ENCODE measurements at regions not wholly inside any gene's neighbourhood (a gene's known extent, or its start where the extent isn't known, plus 50 kb on each side); places are given as distances from the start of the nearest gene placed in this dataset.
A peak's percentile ranks its signal among the peaks of the same experiment; 100 is the strongest.
"Not testable (repeated sequence)": the region's sequence is repeated elsewhere in the genome, so short reads cannot be mapped to it uniquely, and the experiment has no call there.

DNA sequence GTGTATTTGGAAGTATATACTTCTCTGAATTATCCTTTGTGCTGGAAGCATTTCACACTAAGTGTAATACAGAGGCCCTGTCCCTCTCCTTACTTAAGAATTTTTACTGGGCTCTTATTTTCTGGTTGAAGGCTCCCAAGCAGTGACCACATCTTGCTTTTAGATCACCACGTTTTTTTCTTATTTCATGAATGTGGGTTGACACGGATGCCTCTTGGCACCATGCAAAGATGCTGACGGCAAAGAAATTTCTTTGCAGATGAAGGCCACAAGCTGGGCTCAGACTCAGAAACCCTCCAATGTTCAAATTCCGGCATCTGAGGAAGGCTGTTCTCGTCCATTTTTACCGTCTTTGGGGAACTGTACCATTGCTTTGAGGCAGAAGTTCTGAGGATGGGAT lies 168.5 kb downstream of the HMHB1 start:
- no peaks in the 10 kb centered on the region for H3K27me3 ChIP-seq (replicated peaks; ENCODE audit: control insufficient read depth, insufficient read depth, low read length)
- no peak overlapping the region for H3K9ac ChIP-seq (ENCODE audit: low read length)
- no peaks in the 10 kb centered on the region for H3K9me3 ChIP-seq (ENCODE audit: control insufficient read depth, low read length)
- H3K4me3 ChIP-seq (ENCODE audit: low read length), result no peak overlapping the region
- DNase-seq (ENCODE audit: low read depth), result no peak
- H3K4me1 ChIP-seq (ENCODE audit: control insufficient read depth, insufficient read depth, low read length), result peaks cover 10% of the 10 kb centered on the region
- no peaks in the 10 kb centered on the region for H3K36me3 ChIP-seq (ENCODE audit: control insufficient read depth, insufficient read depth, low read length, severe bottlenecking)

DNA sequence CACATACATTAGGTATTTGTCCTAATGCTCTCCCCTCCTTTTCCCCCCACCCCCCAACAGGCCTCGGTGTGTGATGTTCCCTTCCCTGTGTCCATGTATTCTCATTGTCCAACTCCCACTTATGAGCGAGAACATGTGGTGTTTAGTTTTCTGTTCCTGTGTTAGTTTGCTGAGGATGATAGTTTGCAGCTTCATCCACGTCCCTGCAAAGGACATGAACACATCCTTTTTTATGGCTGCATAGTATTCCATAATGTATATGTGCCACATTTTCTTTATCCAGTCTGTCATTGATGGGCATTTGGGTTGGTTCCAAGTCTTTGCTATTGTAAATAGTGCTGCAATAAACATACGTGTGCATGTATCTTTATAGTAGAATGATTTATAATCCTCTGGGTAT lies 171.0 kb downstream of the HMHB1 start:
- not testable (repeated sequence) for H3K27me3 ChIP-seq (replicated peaks; ENCODE audit: control insufficient read depth, insufficient read depth, low read length); H3K9ac ChIP-seq (ENCODE audit: low read length); DNase-seq (ENCODE audit: low read depth); H3K9me3 ChIP-seq (ENCODE audit: control insufficient read depth, low read length); H3K4me3 ChIP-seq (ENCODE audit: low read length); H3K36me3 ChIP-seq (ENCODE audit: control insufficient read depth, insufficient read depth, low read length, severe bottlenecking)
- peaks cover 30% of the 10 kb centered on the region for H3K4me1 ChIP-seq (ENCODE audit: control insufficient read depth, insufficient read depth, low read length)

DNA sequence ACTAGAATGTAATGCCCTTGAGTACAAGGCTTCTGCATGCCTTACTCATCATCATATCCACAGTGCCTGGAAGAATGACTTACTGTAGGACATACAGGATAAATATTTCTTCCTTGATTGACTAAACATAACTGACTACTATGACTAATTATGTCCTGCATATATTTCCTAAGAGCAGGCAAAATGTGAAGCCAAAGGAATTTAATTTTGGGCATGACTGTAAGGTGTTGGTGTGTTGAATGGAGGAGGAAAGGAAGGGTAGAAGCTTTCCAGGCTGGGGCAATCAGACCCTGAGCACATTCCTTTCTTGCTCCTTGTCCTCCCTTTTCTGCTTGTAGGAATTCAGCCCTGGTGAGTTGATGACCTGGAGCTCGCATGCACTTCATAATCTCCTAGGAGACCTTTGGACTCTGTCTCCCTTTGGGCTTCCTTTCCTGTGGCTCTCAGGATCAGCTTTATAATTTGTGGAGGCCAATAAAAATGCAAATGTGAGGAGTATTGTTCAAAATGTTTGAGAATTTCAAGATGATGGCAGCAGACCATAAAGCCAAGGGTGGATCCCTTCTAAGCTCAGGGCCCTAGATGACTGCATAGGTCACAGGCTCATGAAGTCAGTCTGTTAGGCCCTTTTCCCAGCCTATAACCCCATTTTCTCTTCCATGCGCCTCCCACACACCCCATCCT lies 174.0 kb downstream of the HMHB1 start:
- Histone ChIP-seq H3K27me3 (replicated peaks; ENCODE audit: control insufficient read depth, insufficient read depth, low read length) (no peaks in the 10 kb centered on the region), H3K9ac (ENCODE audit: low read length) (peak overlapping the region; percentile 71), H3K9me3 (ENCODE audit: control insufficient read depth, low read length) (no peaks in the 10 kb centered on the region), H3K4me3 (ENCODE audit: low read length) (peak overlapping the region; percentile 48), H3K4me1 (ENCODE audit: control insufficient read depth, insufficient read depth, low read length) (peaks cover 30% of the 10 kb centered on the region), H3K36me3 (ENCODE audit: control insufficient read depth, insufficient read depth, low read length, severe bottlenecking) (no peaks in the 10 kb centered on the region)
- DNase-seq (ENCODE audit: low read depth), result peak; percentile 54

DNA sequence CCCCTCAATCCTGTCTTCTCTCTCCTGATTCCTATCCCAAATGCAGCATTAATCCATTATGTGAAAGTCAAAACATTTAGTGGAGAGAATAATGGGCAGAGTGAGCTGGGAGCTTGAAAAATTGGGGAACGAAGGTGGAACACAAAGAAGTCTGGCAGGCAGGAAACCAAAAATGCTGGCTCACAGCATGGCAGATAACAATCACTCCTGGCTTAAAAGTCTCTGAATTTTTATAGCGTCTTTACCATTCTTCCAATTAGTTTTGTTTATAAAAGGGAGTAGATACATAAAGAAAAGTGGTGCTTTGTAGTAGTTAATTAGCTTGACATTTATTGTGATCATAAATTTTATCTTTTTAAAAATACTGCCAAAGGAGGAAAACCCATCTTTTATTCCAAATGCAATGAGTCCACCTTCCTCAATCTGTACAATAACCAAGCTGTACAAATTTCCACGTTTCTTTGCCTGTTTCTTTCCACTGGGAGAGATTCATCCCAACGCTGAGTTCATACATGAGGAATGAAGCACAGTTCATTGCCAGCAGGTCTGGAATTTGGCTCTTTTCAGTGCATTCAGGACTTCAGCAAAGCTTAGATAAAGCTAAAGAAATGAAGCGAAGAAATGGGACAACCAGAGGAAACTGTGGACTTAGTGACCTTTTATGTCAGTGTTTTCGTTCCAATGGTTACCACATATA lies 174.7 kb downstream of the HMHB1 start:
- H3K4me3 ChIP-seq (ENCODE audit: low read length), result peak overlapping the region; percentile 48
- H3K36me3 ChIP-seq (ENCODE audit: control insufficient read depth, insufficient read depth, low read length, severe bottlenecking), result no peaks in the 10 kb centered on the region

DNA sequence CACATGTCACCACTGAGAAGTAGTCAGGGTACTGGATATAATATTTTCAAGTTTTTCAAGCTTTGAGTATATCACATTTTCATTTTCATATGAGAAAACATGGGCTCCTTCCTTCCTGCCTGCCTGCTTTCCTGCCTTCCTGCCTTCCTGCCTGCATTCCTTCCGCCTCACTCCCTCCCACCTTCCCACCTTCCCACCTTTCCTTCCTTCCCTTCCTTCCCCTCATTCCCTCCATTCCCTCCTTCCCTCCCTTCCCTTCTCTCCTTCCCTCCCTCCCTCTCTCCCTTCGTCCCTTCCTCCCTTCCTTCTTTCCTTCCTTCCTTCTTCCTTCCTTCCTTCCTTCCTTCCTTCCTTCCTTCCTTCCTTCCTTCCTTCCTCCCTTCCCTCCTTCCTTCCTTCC lies 175.3 kb downstream of the HMHB1 start:
- Histone ChIP-seq H3K4me1 (ENCODE audit: control insufficient read depth, insufficient read depth, low read length) (peaks cover 30% of the 10 kb centered on the region), H3K4me3 (ENCODE audit: low read length) (peak overlapping the region; percentile 11), H3K36me3 (ENCODE audit: control insufficient read depth, insufficient read depth, low read length, severe bottlenecking) (no peaks in the 10 kb centered on the region), H3K9me3 (ENCODE audit: control insufficient read depth, low read length) (no peaks in the 10 kb centered on the region), H3K9ac (ENCODE audit: low read length) (peak overlapping the region; percentile 43), H3K27me3 (replicated peaks; ENCODE audit: control insufficient read depth, insufficient read depth, low read length) (no peaks in the 10 kb centered on the region)
- DNase-seq (ENCODE audit: low read depth), result no peak

More for the DNA sequence above, 174.7 kb downstream of the HMHB1 start:
- DNase-seq (ENCODE audit: low read depth), result peak; percentile 76
- Histone ChIP-seq H3K9me3 (ENCODE audit: control insufficient read depth, low read length) (no peaks in the 10 kb centered on the region), H3K9ac (ENCODE audit: low read length) (peak overlapping the region; percentile 71), H3K27me3 (replicated peaks; ENCODE audit: control insufficient read depth, insufficient read depth, low read length) (no peaks in the 10 kb centered on the region), H3K4me1 (ENCODE audit: control insufficient read depth, insufficient read depth, low read length) (peaks cover 30% of the 10 kb centered on the region)

DNA sequence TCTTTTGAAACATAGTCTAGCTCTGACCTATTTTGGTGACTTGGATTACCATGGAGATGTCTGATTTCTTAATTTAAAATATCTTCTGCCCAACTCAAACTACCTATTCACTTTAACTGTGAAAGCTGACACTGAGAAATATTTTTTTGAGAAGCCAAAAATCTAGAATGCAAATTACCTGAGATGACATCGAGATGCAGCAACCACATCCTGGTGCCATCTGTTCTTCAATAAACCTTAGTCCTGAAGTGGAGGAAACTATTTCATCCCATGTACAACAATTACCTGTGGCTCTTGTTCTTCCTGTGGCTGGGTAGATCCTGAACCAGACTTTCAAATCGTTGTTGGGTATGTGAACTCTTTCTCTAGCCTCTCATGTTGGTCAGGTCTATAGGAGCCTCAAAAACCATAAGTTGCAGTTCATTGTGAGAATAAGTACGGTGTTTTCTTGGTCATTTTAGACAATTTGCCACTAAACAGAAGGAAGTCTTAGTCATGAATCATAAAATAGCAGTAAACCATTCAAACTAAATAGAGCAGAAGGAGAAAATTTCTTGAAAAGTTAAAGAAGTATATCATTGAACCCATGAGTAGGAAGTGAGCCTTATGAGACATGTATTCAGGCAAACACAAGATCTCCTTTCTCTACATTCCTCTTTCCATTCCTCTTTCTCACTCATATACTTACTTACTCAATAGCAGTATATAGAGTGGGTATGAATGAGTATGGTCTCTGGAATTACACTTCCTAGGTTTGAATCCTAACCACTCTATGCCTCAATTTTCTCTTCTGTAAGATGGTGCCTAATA lies 176.0 kb downstream of the HMHB1 start:
- H3K9me3 ChIP-seq (ENCODE audit: control insufficient read depth, low read length), result no peaks in the 10 kb centered on the region
- H3K4me3 ChIP-seq (ENCODE audit: low read length), result no peak overlapping the region
- H3K4me1 ChIP-seq (ENCODE audit: control insufficient read depth, insufficient read depth, low read length), result peaks cover 30% of the 10 kb centered on the region
- no peaks in the 10 kb centered on the region for H3K27me3 ChIP-seq (replicated peaks; ENCODE audit: control insufficient read depth, insufficient read depth, low read length)
- H3K9ac ChIP-seq (ENCODE audit: low read length), result no peak overlapping the region
- peak; percentile 11 for DNase-seq (ENCODE audit: low read depth)
- no peaks in the 10 kb centered on the region for H3K36me3 ChIP-seq (ENCODE audit: control insufficient read depth, insufficient read depth, low read length, severe bottlenecking)

DNA sequence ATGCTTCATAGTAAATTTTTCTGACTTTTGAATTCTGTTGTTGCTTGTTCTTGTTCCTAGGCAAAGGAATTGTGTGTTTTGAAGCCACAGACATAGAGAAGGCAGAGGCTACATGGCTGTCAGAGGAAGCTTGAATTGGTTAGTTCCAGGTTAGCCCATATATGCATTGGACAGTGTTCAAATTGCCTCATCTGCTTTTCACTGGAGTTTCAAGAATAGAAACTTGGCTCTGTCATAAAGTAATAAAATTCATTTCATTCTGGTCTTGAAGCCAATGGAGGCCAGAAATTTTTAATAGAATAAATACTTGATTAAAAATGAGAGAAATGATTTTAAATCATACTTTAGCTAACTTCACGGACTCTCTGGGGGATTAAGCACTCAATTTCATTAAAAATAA lies 178.0 kb downstream of the YIPF5 start:
- Histone ChIP-seq H3K9me3 (ENCODE audit: control insufficient read depth, low read length) (no peaks in the 10 kb centered on the region), H3K9ac (ENCODE audit: low read length) (no peak overlapping the region), H3K27me3 (replicated peaks; ENCODE audit: control insufficient read depth, insufficient read depth, low read length) (no peaks in the 10 kb centered on the region), H3K4me1 (ENCODE audit: control insufficient read depth, insufficient read depth, low read length) (peaks cover under 1% of the 10 kb centered on the region), H3K4me3 (ENCODE audit: low read length) (no peak overlapping the region), H3K36me3 (ENCODE audit: control insufficient read depth, insufficient read depth, low read length, severe bottlenecking) (no peaks in the 10 kb centered on the region)
- DNase-seq (ENCODE audit: low read depth), result no peak

DNA sequence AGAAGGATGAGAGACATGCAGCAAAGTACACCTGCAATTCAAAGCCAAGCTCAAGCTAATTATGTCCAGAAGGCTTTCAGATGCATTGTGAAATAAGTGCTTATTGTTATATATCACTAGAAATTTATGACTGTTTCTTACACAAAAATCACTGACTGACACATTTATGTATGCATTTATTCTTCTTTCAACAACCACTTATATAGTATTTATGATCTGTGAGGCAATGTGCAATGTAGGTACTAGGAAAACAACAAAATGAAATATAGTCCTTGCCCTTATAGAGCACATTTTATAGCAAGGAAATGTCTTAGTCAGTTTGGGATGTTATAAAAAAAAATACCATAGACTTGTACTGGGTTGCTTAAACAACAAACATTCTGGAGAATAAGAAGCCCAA lies 167.6 kb downstream of the YIPF5 start:
- Histone ChIP-seq H3K4me1 (ENCODE audit: control insufficient read depth, insufficient read depth, low read length) (peaks cover 6% of the 10 kb centered on the region), H3K27me3 (replicated peaks; ENCODE audit: control insufficient read depth, insufficient read depth, low read length) (no peaks in the 10 kb centered on the region), H3K9me3 (ENCODE audit: control insufficient read depth, low read length) (no peaks in the 10 kb centered on the region), H3K36me3 (ENCODE audit: control insufficient read depth, insufficient read depth, low read length, severe bottlenecking) (no peaks in the 10 kb centered on the region), H3K4me3 (ENCODE audit: low read length) (no peak overlapping the region), H3K9ac (ENCODE audit: low read length) (no peak overlapping the region)
- no peak for DNase-seq (ENCODE audit: low read depth)

DNA sequence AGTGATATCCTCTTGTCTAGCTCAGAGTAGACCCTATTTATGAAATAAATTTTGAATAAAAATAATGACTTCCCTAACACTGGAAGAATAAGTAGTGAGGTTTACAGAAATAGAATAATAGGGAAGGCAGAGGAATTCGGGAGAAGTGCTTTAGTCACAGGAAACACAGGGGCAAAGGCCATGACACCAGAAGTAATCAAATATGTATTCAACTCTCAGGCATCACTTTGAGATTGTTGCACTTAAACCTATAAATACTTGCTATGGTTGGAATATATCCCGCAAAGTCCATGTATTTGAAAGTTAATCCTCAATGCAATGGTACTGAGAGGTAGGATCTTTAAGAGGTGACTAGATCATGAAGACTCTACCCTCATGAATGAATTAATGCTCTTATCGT lies 166.8 kb downstream of the YIPF5 start:
- Histone ChIP-seq H3K9ac (ENCODE audit: low read length) (no peak overlapping the region), H3K9me3 (ENCODE audit: control insufficient read depth, low read length) (no peaks in the 10 kb centered on the region), H3K4me3 (ENCODE audit: low read length) (no peak overlapping the region), H3K36me3 (ENCODE audit: control insufficient read depth, insufficient read depth, low read length, severe bottlenecking) (no peaks in the 10 kb centered on the region), H3K27me3 (replicated peaks; ENCODE audit: control insufficient read depth, insufficient read depth, low read length) (no peaks in the 10 kb centered on the region), H3K4me1 (ENCODE audit: control insufficient read depth, insufficient read depth, low read length) (peaks cover 6% of the 10 kb centered on the region)
- DNase-seq (ENCODE audit: low read depth), result no peak

DNA sequence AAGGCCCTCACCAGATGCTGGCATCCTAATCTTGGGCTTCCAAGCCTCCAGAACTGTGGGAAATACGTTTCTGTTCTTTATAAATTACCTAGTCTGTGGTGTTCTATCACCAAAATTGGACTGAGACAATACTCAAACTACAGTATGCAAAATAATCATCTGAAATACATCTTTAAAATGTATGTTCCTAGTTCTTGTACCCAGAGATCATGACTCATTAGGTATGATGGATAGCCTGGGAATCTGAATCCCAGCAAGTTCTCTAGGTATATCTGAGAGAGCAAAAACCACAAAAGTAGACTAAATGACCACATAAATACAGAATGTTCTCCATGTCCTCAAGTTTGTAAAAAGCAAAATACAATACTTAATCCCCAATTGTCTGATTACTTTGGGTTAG lies 166.3 kb downstream of the YIPF5 start:
- peak; percentile 17 for DNase-seq (ENCODE audit: low read depth)
- no peaks in the 10 kb centered on the region for H3K27me3 ChIP-seq (replicated peaks; ENCODE audit: control insufficient read depth, insufficient read depth, low read length)
- no peaks in the 10 kb centered on the region for H3K9me3 ChIP-seq (ENCODE audit: control insufficient read depth, low read length)
- no peaks in the 10 kb centered on the region for H3K36me3 ChIP-seq (ENCODE audit: control insufficient read depth, insufficient read depth, low read length, severe bottlenecking)
- H3K4me3 ChIP-seq (ENCODE audit: low read length), result no peak overlapping the region
- H3K9ac ChIP-seq (ENCODE audit: low read length), result no peak overlapping the region
- H3K4me1 ChIP-seq (ENCODE audit: control insufficient read depth, insufficient read depth, low read length), result peaks cover 6% of the 10 kb centered on the region

DNA sequence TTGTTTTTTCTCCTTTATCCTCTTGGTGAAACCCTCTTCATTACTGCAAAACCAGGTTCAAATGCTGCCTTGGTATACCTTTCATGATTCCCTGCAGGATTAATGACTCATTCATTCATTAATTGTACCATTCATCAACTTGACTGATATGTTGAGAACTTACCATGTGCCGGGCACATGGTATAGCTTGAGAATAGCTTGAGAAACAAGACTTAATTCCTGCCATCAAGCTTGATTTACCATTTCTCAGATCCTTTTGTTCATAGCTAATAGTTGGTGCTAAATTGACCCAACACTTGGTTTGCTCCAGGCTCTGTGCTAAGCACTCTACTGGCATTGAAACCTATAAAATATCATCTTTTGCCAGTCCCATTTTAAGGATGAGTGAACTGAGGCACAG lies 165.7 kb downstream of the YIPF5 start:
- no peak for DNase-seq (ENCODE audit: low read depth)
- Histone ChIP-seq H3K4me1 (ENCODE audit: control insufficient read depth, insufficient read depth, low read length) (peaks cover 6% of the 10 kb centered on the region), H3K36me3 (ENCODE audit: control insufficient read depth, insufficient read depth, low read length, severe bottlenecking) (no peaks in the 10 kb centered on the region), H3K9ac (ENCODE audit: low read length) (no peak overlapping the region), H3K27me3 (replicated peaks; ENCODE audit: control insufficient read depth, insufficient read depth, low read length) (no peaks in the 10 kb centered on the region), H3K9me3 (ENCODE audit: control insufficient read depth, low read length) (no peaks in the 10 kb centered on the region), H3K4me3 (ENCODE audit: low read length) (no peak overlapping the region)
